Right lobe of liver (tissue), 4 donors: ENCODE measurements at regions not wholly inside any gene's neighbourhood (a gene's known extent, or its start where the extent isn't known, plus 50 kb on each side); places are given as distances from the start of the nearest gene placed in this dataset.

ENCODE experiments used
- POLR2A ChIP-seq: fragments of 450-650 bp; IDR thresholded peaks from one replicate; pipeline ENCODE4 v1.6.1; 2017; ENCODE audit warnings: antibody characterized with exemption, mild to moderate bottlenecking
- TF ChIP-seq, protein P1 (sequence below), 4 donors: fragments of 200-600 bp in 3 of 4; fragments of 450-650 bp in 1 of 4; IDR thresholded peaks; one replicate each; pipeline versions ENCODE4 v1.5.1 to v1.8.0; 2016 to 2022; ENCODE audit warnings: antibody characterized with exemption in 4 of 4, mild to moderate bottlenecking in 2 of 4
- donor health status: DM: no; HTN: no; CAD: no.
- donor health status: DM: no; HTN: no; CAD: no.
- donor health status: DM: no; HTN: yes; CAD: no.

DNA sequence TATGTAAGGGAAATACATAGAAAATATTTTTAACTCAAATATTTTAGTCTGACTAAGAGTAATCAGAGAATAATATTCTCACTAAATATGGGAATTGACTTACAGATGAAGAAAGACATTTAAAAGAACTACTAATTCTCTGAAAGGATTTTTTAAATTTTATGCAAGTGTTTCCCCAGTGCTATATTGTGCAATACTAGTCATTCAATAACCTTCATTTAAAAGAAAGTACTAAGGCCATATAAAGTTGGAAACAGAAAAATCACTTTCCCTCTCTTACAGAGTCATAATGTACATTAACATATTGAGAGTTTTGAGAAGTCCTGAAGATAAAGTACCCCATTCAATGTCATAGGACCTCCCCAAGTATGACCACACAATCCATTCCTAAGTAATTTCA, 584.6 kb upstream of the ACVR2A start:
- TF ChIP-seq, protein P1, sequence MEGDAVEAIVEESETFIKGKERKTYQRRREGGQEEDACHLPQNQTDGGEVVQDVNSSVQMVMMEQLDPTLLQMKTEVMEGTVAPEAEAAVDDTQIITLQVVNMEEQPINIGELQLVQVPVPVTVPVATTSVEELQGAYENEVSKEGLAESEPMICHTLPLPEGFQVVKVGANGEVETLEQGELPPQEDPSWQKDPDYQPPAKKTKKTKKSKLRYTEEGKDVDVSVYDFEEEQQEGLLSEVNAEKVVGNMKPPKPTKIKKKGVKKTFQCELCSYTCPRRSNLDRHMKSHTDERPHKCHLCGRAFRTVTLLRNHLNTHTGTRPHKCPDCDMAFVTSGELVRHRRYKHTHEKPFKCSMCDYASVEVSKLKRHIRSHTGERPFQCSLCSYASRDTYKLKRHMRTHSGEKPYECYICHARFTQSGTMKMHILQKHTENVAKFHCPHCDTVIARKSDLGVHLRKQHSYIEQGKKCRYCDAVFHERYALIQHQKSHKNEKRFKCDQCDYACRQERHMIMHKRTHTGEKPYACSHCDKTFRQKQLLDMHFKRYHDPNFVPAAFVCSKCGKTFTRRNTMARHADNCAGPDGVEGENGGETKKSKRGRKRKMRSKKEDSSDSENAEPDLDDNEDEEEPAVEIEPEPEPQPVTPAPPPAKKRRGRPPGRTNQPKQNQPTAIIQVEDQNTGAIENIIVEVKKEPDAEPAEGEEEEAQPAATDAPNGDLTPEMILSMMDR (IDR thresholded peaks at IDR 0.05), result no peak
- no peak for TF ChIP-seq POLR2A
